ENCODE measurements at regions not wholly inside any gene's neighbourhood (a gene's known extent, or its start where the extent isn't known, plus 50 kb on each side); places are given as distances from the start of the nearest gene placed in this dataset.
"Not testable (repeated sequence)": the region's sequence is repeated elsewhere in the genome, so short reads cannot be mapped to it uniquely, and the experiment has no call there.

GRCh38 chr10:106378251-106378650, 786.3 kb downstream of the SORCS1 start:
- no peak for DNase-seq

GRCh38 chr10:106370751-106371150, 793.8 kb downstream of the SORCS1 start:
- DNase-seq: no peak

GRCh38 chr10:106360870-106361269, 803.6 kb downstream of the SORCS1 start:
- no peak for DNase-seq

- peak; percentile 2 for DNase-seq
Measured at GRCh38 chr10:106355450-106355849, 809.1 kb downstream of the SORCS1 start.

- no peak for DNase-seq
Measured at GRCh38 chr10:106348933-106349332, 815.6 kb downstream of the SORCS1 start.

- no peak for DNase-seq
Measured at GRCh38 chr10:106347547-106347946, 817.0 kb downstream of the SORCS1 start.

GRCh38 chr10:106343539-106343938, 821.0 kb downstream of the SORCS1 start:
- not testable (repeated sequence) for DNase-seq

DNA sequence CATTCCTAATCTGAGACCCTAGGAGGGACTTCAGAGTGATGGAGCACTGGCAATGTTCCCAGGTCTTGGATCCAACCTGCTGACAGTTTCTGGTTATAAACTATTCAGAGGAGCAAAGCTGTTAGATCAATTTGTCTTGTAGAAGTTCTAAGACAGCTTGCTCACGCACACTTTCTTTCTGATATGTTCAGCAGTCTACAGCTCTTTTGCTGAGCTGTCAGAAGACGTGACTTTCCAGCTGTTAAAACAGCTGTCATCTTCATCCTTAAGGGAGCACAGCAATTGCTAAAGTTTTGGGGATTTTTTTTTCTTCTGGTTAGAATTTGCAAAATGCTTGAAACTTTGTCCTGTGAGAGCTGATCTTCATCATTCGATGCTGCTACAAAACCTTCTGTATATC, 823.1 kb downstream of the SORCS1 start:
- no peak for DNase-seq

GRCh38 chr10:106338486-106338885, 826.0 kb downstream of the SORCS1 start:
- DNase-seq: no peak

GRCh38 chr10:106336874-106337273, 827.6 kb downstream of the SORCS1 start:
- no peak for DNase-seq

DNA sequence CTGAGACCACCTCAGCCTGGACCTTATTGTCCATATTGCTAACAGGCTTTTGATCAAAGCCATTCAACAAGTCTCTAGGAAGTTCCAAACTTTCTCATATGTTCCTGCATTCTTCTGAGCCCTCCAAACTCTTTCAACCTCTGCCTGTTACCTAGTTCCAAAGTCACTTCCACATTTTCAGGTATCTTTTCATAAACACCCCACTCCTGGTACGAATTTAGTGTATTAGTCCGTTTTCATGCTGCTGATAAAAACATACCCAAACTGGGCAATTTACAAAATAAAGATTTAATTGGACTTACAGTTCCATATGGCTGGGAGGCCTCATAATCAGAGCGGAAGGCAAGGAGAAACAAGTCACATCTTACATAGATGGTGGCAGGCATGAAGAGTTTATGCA, 836.8 kb downstream of the SORCS1 start:
- DNase-seq: no peak

DNA sequence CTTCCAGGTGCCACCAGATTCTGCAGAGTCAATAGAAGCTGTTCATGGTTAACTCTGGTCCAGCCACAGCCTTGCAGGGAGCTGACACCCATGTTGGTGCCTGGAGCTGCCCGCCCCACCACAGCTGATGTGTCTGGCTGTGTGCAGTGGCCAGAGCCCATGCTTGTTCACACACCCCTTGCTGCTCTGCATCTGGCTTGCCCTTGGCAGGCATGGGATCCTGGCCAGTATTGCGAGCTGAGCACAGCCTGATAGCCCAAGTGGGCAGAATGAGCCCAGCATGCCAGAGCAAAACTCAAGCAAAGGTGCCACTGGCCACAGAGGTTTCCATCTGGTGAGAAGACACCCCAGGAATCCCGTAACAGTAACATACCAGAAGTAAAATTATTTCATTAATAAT, 843.6 kb downstream of the SORCS1 start:
- DNase-seq: no peak

GRCh38 chr10:106320078-106320477, 844.4 kb downstream of the SORCS1 start:
- DNase-seq: no peak

- DNase-seq: no peak
Measured at GRCh38 chr10:106317554-106317953, 847.0 kb downstream of the SORCS1 start.

GRCh38 chr10:106313041-106313440, 851.5 kb downstream of the SORCS1 start:
- DNase-seq: no peak

DNA sequence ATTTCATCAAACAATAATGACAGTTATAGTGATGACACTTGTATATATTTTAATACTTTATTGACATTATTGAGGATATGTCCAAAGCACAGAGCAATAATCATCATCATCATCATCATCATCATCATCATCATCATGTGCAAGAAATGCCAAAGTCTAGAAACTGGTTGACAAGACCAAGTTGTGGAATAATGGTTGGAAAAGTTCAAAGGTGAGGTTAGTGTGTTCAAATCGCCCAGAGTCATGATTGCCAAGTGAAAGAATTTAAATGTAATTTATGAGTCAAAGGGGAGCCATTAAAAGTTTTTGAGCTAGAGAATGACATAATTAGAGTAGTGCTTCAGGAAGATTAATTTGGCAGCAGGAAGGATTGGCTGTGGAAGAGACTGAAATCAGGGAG, 852.4 kb downstream of the SORCS1 start:
- DNase-seq: no peak

DNA sequence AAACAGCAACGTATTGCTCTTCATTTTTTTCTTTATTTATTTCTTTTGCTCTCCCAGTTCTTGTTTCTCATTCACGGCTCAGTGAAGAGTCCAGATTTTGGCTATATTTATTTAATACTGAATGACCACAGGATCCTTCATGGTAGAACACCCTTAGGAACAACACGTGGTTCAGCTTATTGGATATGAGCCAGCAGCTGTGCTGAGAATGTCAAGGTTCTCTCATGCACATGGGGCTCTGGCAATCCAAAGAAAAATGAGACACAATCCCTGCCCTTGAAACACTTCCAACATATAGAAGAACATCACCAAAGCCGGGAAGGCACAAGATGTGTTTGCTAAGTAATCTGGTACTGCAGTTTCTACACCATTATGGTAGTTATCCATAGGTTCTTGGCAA, 852.9 kb downstream of the SORCS1 start:
- DNase-seq: no peak

- DNase-seq: no peak
Measured at GRCh38 chr10:106310596-106310995, 853.9 kb downstream of the SORCS1 start.

DNA sequence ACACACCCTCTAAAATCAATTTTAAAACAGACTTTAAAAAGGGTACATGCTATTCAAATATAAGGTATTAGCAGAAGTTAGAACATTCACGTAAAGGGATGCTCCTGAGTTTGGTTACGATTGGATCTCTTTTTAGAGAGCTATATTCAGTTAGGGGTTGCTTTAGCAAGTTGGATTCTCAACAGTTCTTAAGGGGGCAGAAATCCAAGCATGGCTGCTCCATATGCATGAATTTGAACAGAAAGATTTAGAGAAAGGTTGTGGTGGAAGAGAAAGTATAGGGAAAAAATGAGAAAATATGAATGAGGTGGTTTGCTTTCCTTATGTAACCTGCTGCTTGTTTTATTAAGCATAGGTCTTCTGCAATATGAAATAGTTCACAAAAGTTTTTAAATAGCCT, 855.1 kb downstream of the SORCS1 start:
- DNase-seq: no peak

DNA sequence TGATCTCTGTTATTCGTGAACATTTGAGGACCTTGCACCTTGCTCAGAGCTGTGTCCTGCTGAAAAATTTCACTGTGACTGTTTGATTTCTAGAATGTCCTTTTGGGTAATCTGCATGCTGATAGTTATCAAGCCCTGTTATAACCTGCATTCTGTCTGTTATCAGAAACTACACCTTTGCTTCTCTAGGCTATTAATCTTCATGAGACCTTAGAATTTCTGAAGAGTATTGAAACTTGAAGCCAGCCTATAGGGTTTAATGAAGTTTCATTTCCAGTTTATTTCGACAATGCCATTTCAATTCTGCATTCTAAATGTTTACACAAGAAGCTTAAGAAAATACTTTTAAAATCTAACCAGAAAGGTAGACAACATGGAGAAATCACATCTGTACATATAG, 856.2 kb downstream of the SORCS1 start:
- DNase-seq: no peak

DNA sequence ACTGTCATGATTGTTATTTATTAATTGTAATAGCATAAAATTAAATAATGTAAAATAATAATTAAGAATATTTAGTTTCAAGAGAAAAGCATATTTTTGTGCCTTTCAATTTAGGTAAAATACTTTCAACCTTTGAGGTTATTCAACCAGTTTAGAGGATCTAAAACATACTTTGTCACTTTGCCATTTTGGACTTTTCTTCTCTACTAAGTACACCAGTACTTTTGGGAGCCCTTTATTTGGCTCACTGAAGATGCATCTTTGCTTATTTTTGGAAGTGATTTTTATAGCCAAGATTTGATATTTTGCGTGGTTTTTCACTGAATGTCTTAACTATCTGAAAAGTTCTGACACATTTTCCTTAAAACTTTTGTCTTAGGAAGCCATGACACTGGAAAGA, 860.5 kb downstream of the SORCS1 start:
- no peak for DNase-seq

GRCh38 chr10:106302961-106303360, 861.5 kb downstream of the SORCS1 start:
- no peak for DNase-seq

- no peak for DNase-seq
Measured at GRCh38 chr10:106301146-106301545, 863.4 kb downstream of the SORCS1 start.

DNA sequence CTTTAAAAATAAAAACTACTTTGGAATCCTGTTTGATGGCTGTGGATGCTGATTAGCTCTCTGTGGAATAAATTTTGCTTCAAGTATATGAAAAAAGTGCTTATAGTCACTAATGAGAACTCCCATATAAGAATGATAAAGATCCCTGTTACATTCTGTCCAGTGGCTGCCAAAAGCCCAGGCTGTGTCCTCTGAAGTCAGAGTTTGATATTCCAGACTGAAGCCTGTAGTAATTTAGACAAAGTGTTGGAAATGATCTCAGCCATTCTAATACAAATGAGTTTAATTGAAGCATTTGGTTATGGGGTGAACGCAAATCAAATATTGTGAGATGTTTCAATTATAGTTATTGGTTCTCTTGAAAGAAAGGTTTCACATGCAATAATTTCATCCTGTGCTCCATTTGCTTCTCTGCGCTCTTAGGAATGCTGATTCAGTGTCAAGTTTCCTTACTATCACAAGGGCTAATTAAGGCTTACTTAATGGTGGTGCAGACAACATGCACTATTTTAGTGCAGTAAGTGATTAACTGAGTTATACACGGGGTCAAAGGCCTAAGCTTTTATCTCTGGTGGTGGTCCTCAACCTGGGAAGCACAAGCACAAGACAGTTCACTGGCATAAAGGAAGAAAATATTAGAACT, 867.6 kb downstream of the SORCS1 start:
- no peak for DNase-seq

- no peak for DNase-seq
Measured at GRCh38 chr10:106284802-106285587, 879.5 kb downstream of the SORCS1 start.
